Ovary (tissue), 7 donors: ENCODE measurements at regions not wholly inside any gene's neighbourhood (a gene's known extent, or its start where the extent isn't known, plus 50 kb on each side); places are given as distances from the start of the nearest gene placed in this dataset.

ENCODE experiments used
- DNase-seq, 5 donors: peaks; one replicate each; pipeline ENCODE4 v3.0.0-alpha.2; 2019 to 2020
- H3K27ac ChIP-seq, 2 donors: fragments of 200-600 bp; one replicate each; pipeline versions ENCODE4 v1.5.1 to v1.8.0; 2019 to 2022
- H3K27me3 ChIP-seq: fragments of 200-600 bp; one replicate; pipeline ENCODE4 v1.8.0; 2022
- H3K36me3 ChIP-seq: fragments of 200-600 bp; sonication (generic); one replicate; pipeline ENCODE4 v1.5.1; 2019
- H3K4me1 ChIP-seq: one replicate; pipeline ENCODE4 v1.8.1; 2013; ENCODE audit warnings: mild to moderate bottlenecking, moderate library complexity; ENCODE audit not compliant: insufficient read depth
- H3K4me3 ChIP-seq: fragments of 200-600 bp; sonication (generic); one replicate; pipeline ENCODE4 v1.5.1; 2017
- H3K9me3 ChIP-seq, 2 donors: fragments of 200-600 bp in 1 of 2; sonication (generic) in 1 of 2; one replicate each; pipeline versions ENCODE4 v1.5.1 to v1.8.1; 2013 to 2019; ENCODE audit warnings: mild to moderate bottlenecking in 1 of 2, moderate library complexity in 1 of 2
- EP300 ChIP-seq: sonication (generic); formaldehyde crosslinking; IDR thresholded peaks from one replicate; pipeline ENCODE4 v1.6.1; 2017; ENCODE audit warnings: antibody characterized with exemption
- POLR2A ChIP-seq: fragments of 450-650 bp; IDR thresholded peaks from one replicate; pipeline ENCODE4 v1.6.1; 2017; ENCODE audit warnings: antibody characterized with exemption, mild to moderate bottlenecking, moderate library complexity
- WGBS, 3 donors: extraction: QIAGEN DNeasy Blood & Tissue Kit in 1 of 3; methylation state at CpG; one replicate each; pipeline versions ENCODE4 v1.1.5 to v1.1.7; 2013 to 2017; 5-methylcytosine and 5-hydroxymethylcytosine counted together
- intact Hi-C, 4 donors: fragments of 100-400 bp; cut with DNase I; formaldehyde crosslinking; loops; one replicate each; pipeline versions ENCODE4 v1.11.0 to v1.15.1; 2022 to 2023
- TF ChIP-seq, protein P1 (sequence below), 3 donors: fragments of 450-650 bp in 2 of 3; fragments of 200-600 bp in 1 of 3; IDR thresholded peaks; one replicate each; pipeline versions ENCODE4 v1.5.1 to v1.8.0; 2016 to 2022; ENCODE audit warnings: antibody characterized with exemption in 3 of 3, mild to moderate bottlenecking in 1 of 3
- donor health status: DM: no; HTN: no; CAD: no; lungs with moderate emphysema.
- donor health status: DM: no; HTN: no; CAD: no.
- donor health status: Bipolar disorder and iron deficiency.
- donor health status: DM: no; HTN: no; CAD: no.
- donor health status: DM: yes; HTN: yes; CAD: no.

DNA sequence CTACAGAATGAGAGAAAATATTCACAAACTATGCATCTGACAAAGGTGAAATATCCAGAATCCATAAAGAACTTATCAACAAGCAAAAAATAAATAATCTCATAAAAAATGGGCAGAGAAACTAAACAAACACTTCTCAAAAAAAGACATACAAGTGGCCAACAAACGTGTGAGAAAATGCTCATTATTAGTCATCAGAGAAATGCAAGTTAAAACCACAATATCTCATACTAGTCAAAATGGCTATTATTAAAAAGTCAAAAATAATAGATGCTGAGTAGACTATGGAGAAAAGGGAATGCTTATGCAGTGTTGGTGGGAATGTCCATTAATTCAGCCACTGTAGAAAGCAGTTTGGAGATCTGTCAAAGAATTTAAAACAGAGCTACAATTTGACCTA lies 533.3 kb downstream of the TMA16 start:
- H3K9me3 ChIP-seq: no peaks in the 10 kb centered on the region
- no peaks in the 10 kb centered on the region for H3K4me1 ChIP-seq
- intact Hi-C loops: no loop called here
- H3K4me3 ChIP-seq: no peak overlapping the region
- H3K36me3 ChIP-seq: no peaks in the 10 kb centered on the region
- no peak for DNase-seq
- H3K27ac ChIP-seq: no peak overlapping the region
- TF ChIP-seq, protein P1, sequence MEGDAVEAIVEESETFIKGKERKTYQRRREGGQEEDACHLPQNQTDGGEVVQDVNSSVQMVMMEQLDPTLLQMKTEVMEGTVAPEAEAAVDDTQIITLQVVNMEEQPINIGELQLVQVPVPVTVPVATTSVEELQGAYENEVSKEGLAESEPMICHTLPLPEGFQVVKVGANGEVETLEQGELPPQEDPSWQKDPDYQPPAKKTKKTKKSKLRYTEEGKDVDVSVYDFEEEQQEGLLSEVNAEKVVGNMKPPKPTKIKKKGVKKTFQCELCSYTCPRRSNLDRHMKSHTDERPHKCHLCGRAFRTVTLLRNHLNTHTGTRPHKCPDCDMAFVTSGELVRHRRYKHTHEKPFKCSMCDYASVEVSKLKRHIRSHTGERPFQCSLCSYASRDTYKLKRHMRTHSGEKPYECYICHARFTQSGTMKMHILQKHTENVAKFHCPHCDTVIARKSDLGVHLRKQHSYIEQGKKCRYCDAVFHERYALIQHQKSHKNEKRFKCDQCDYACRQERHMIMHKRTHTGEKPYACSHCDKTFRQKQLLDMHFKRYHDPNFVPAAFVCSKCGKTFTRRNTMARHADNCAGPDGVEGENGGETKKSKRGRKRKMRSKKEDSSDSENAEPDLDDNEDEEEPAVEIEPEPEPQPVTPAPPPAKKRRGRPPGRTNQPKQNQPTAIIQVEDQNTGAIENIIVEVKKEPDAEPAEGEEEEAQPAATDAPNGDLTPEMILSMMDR (IDR thresholded peaks at IDR 0.05): no peak
- no peak for TF ChIP-seq POLR2A
- no peak for TF ChIP-seq EP300
- 51 to 68% (median 57%) methylated on average over 1 of the region's 1 CpG for WGBS, 3 donors
- no peaks in the 10 kb centered on the region for H3K27me3 ChIP-seq

- intact Hi-C loops: no loop called here
- H3K36me3 ChIP-seq: no peaks in the 10 kb centered on the region
- H3K27me3 ChIP-seq: no peaks in the 10 kb centered on the region
- WGBS, 3 donors: 30 to 53% (median 46%) methylated on average over 1 of the region's 1 CpG
- no peak overlapping the region for H3K27ac ChIP-seq
- H3K9me3 ChIP-seq: peaks cover 0 to 8% of the 10 kb centered on the region in 2 donors
- TF ChIP-seq POLR2A: no peak
- no peak for DNase-seq
- no peak overlapping the region for H3K4me3 ChIP-seq
- H3K4me1 ChIP-seq: no peaks in the 10 kb centered on the region
Measured at GRCh38 chr4:164039482-164039881, 545.0 kb downstream of the TMA16 start.

GRCh38 chr4:164056426-164057142 lies 562.1 kb downstream of the TMA16 start:
- WGBS, 3 donors: 79 to 89% (median 81%) methylated on average over 6 of the region's 6 CpGs

DNA sequence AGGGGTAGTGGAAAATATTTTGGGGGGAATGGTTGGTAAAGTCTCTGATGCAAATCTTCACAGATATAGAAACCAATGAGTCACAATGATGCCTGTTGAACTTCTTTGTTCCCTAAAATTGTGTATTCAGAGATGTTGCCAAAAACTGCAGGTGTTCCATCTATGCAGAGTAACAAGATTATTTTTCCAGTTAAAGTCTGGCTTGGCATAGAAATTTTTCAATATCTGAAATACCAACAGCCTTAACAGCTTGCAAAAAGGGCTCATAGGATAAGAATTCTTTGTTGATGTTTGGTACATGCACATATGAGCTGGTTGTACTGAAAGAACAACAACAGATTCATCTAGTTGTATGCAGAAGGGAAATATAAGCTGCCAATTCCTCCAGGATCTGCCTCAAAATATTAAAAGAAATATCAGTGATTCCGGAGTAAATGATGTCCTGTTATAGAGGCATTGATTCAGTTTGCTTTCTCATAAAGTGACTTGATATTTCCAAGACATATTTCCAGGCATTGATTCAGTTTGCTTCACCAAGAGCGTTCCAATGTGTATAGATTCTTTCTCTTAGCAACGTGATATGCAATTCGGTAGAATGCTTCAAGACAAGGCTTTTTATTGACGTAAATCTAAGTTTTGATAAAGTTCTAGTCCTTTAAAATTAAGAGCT lies 564.4 kb downstream of the TMA16 start:
- Histone ChIP-seq H3K27me3 (no peaks in the 10 kb centered on the region), H3K4me1 (no peaks in the 10 kb centered on the region), H3K4me3 (no peak overlapping the region), H3K9me3 (no peaks in the 10 kb centered on the region), H3K36me3 (no peaks in the 10 kb centered on the region), H3K27ac (no peak overlapping the region)
- no peak for DNase-seq
- TF ChIP-seq EP300 (no peak), POLR2A (no peak)
- TF ChIP-seq, protein P1 (IDR thresholded peaks at IDR 0.05): no peak
- WGBS, 3 donors: 77 to 87% (median 80%) methylated on average over 5 of the region's 5 CpGs
- intact Hi-C loops: no loop called here

More at GRCh38 chr4:164056426-164057142, 562.1 kb downstream of the TMA16 start:
- Histone ChIP-seq H3K36me3 (no peaks in the 10 kb centered on the region), H3K27me3 (no peaks in the 10 kb centered on the region), H3K4me1 (no peaks in the 10 kb centered on the region), H3K27ac (no peak overlapping the region), H3K9me3 (no peaks in the 10 kb centered on the region), H3K4me3 (no peak overlapping the region)
- intact Hi-C loops: no loop called here
- TF ChIP-seq EP300: no peak
- TF ChIP-seq POLR2A: no peak
- TF ChIP-seq, protein P1 (IDR thresholded peaks at IDR 0.05): no peak
- DNase-seq: no peak

DNA sequence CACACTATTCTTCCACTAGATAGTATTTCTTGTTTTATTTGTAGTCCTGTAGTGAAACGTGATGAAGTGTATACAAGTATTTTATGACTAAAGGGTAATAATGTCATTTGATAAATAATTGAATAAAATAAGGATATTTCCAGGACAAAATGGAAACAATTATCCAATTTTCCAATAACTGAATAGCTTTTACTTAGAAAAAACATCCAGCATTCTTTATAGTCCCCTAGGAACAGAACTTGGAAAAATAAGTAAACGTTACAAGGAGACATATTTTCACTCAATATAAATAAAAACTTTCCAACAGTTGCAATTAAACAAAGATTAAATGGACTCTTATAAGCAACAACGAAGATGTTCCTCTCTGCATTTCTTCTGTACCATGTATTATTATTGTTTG lies 566.0 kb downstream of the TMA16 start:
- no peak for DNase-seq
- 55 to 69% (median 65%) methylated on average over 3 of the region's 3 CpGs for WGBS, 3 donors
- TF ChIP-seq EP300: no peak
- TF ChIP-seq, protein P1 (IDR thresholded peaks at IDR 0.05): no peak
- TF ChIP-seq POLR2A: no peak
- Histone ChIP-seq H3K4me3 (no peak overlapping the region), H3K27ac (no peak overlapping the region), H3K9me3 (no peaks in the 10 kb centered on the region), H3K4me1 (no peaks in the 10 kb centered on the region), H3K27me3 (no peaks in the 10 kb centered on the region), H3K36me3 (no peaks in the 10 kb centered on the region)
- intact Hi-C loops: no loop called here
